Common myeloid progenitor, CD34-positive (primary cell): ENCODE measurements at regions not wholly inside any gene's neighbourhood (a gene's known extent, or its start where the extent isn't known, plus 50 kb on each side); places are given as distances from the start of the nearest gene placed in this dataset.

ENCODE experiments used
- CTCF ChIA-PET: fragments of 350-600 bp; sonication (Branson Sonifier 250); formaldehyde crosslinking; loops from one replicate; lab custom pipeline; 2021; ENCODE audit warnings: antibody characterized with exemption; lab: Charles Lee
- POLR2A ChIA-PET: fragments of 350-600 bp; sonication (Branson Sonifier 250); formaldehyde crosslinking; loops from one replicate; lab custom pipeline; 2021; ENCODE audit warnings: antibody characterized with exemption; lab: Charles Lee
- DNase-seq, 3 donors: peaks; one replicate each; pipeline versions ENCODE4 v3.0.0 to v3.0.0-alpha.2; 2013
- H3K27ac ChIP-seq, 2 experiments: 1 replicate in 1 of 2; 2 replicates in 1 of 2; pipeline ENCODE4 v1.7.0; 2013; ENCODE audit warnings: inconsistent platforms in 2 of 2, low read length in 2 of 2, mild to moderate bottlenecking in 2 of 2, low read depth in 1 of 2, moderate library complexity in 1 of 2; ENCODE audit not compliant: severe bottlenecking in 2 of 2, insufficient read depth in 1 of 2, poor library complexity in 1 of 2
- H3K27me3 ChIP-seq, 5 experiments: replicated peaks in 2 of 5; 1 replicate in 3 of 5; 2 replicates in 2 of 5; pipeline versions ENCODE4 v1.6.1 to v1.7.0; 2013; ENCODE audit warnings: low read length in 4 of 5, mild to moderate bottlenecking in 2 of 5, moderate library complexity in 2 of 5, inconsistent platforms in 1 of 5; ENCODE audit not compliant: insufficient read depth in 5 of 5, control insufficient read depth in 4 of 5
- H3K36me3 ChIP-seq, 4 experiments: 1 replicate in 2 of 4; 2 replicates in 2 of 4; pipeline versions ENCODE4 v1.6.1 to v1.7.0; 2013; ENCODE audit warnings: low read length in 3 of 4, control low read depth in 1 of 4, mild to moderate bottlenecking in 1 of 4; ENCODE audit not compliant: control insufficient read depth in 4 of 4, insufficient read depth in 4 of 4
- H3K4me1 ChIP-seq, 4 experiments: 1 replicate in 3 of 4; 2 replicates in 1 of 4; pipeline versions ENCODE4 v1.6.1 to v1.7.1; 2013; ENCODE audit warnings: low read length in 3 of 4, mild to moderate bottlenecking in 3 of 4, control low read depth in 1 of 4, inconsistent platforms in 1 of 4, moderate library complexity in 1 of 4; ENCODE audit not compliant: control insufficient read depth in 4 of 4, insufficient read depth in 4 of 4; ENCODE audit errors: control extremely low read depth in 1 of 4
- H3K4me3 ChIP-seq, 7 experiments: 1 replicate in 4 of 7; 2 replicates in 3 of 7; pipeline versions ENCODE4 v1.5.1 to v1.7.0; 2013; ENCODE audit warnings: mild to moderate bottlenecking in 7 of 7, low read length in 6 of 7, moderate library complexity in 6 of 7, inconsistent platforms in 2 of 7, low read depth in 2 of 7, control low read depth in 1 of 7; ENCODE audit not compliant: insufficient read depth in 4 of 7, control insufficient read depth in 1 of 7; ENCODE audit errors: extremely low read depth in 1 of 7
- H3K9me3 ChIP-seq, 5 experiments: 1 replicate in 4 of 5; 2 replicates in 1 of 5; pipeline versions ENCODE4 v1.6.1 to v1.7.1; 2013; ENCODE audit warnings: low read length in 4 of 5, mild to moderate bottlenecking in 2 of 5, inconsistent platforms in 1 of 5, low read depth in 1 of 5, moderate library complexity in 1 of 5; ENCODE audit not compliant: control insufficient read depth in 4 of 5, insufficient read depth in 2 of 5; ENCODE audit errors: control extremely low read depth in 1 of 5
- WGBS: methylation state at CpG from one replicate; pipeline ENCODE4 v1.1.5; 2013; ENCODE audit not compliant: insufficient coverage; 5-methylcytosine and 5-hydroxymethylcytosine counted together

GRCh38 chr4:107472265-107472948 is 247.6 kb downstream of the PAPSS1 start:
- no peak overlapping the region for H3K4me3 ChIP-seq
- no CpG with 5 or more reads among the region's 1 CpG for WGBS

GRCh38 chr4:107470173-107470572 is 249.9 kb downstream of the PAPSS1 start:
- Histone ChIP-seq H3K4me1 (no peaks in the 10 kb centered on the region), H3K36me3 (no peaks in the 10 kb centered on the region), H3K27ac (no peak overlapping the region), H3K4me3 (no peak overlapping the region), H3K9me3 (peaks cover 0 to 1% (median 0%) of the 10 kb centered on the region in 5 experiments), H3K27me3 (no peaks in the 10 kb centered on the region)
- WGBS, result 100% methylated on average over 2 of the region's 3 CpGs
- DNase-seq, result no peak
- CTCF ChIA-PET, result no interaction called here
- POLR2A ChIA-PET, result no interaction called here

More at GRCh38 chr4:107472265-107472948, 247.6 kb downstream of the PAPSS1 start:
- H3K27ac ChIP-seq, result no peak overlapping the region
- DNase-seq, result no peak
- peaks cover 0 to 1% (median 0%) of the 10 kb centered on the region in 5 experiments for H3K9me3 ChIP-seq
- H3K27me3 ChIP-seq, result no peaks in the 10 kb centered on the region
- no peaks in the 10 kb centered on the region for H3K36me3 ChIP-seq
- ChIA-PET POLR2A (no interaction called here), CTCF (no interaction called here)
- H3K4me1 ChIP-seq, result no peaks in the 10 kb centered on the region

- H3K27ac ChIP-seq, result no peak overlapping the region
- ChIA-PET POLR2A (no interaction called here), CTCF (no interaction called here)
- H3K9me3 ChIP-seq, result peaks cover 0 to 1% (median 0%) of the 10 kb centered on the region in 5 experiments
- no peaks in the 10 kb centered on the region for H3K36me3 ChIP-seq
- no peak overlapping the region for H3K4me3 ChIP-seq
- H3K27me3 ChIP-seq, result no peaks in the 10 kb centered on the region
- WGBS, result 100% methylated on average over 2 of the region's 3 CpGs
- no peak for DNase-seq
- no peaks in the 10 kb centered on the region for H3K4me1 ChIP-seq
Observed at GRCh38 chr4:107468812-107469211, 251.2 kb downstream of the PAPSS1 start.

- no peak for DNase-seq
- CTCF ChIA-PET, result no interaction called here
- no CpG with 5 or more reads among the region's 1 CpG for WGBS
Observed at GRCh38 chr4:107468156-107468555, 251.9 kb downstream of the PAPSS1 start.

GRCh38 chr4:107467461-107467860 is 252.6 kb downstream of the PAPSS1 start:
- DNase-seq, result no peak
- peaks cover 0 to 1% (median 0%) of the 10 kb centered on the region in 5 experiments for H3K9me3 ChIP-seq
- 93% methylated on average over 2 of the region's 3 CpGs for WGBS
- no peaks in the 10 kb centered on the region for H3K27me3 ChIP-seq
- H3K36me3 ChIP-seq, result no peaks in the 10 kb centered on the region
- ChIA-PET CTCF (no interaction called here), POLR2A (no interaction called here)
- no peak overlapping the region for H3K4me3 ChIP-seq
- H3K27ac ChIP-seq, result no peak overlapping the region
- no peaks in the 10 kb centered on the region for H3K4me1 ChIP-seq

More at GRCh38 chr4:107468156-107468555, 251.9 kb downstream of the PAPSS1 start:
- Histone ChIP-seq H3K27ac (no peak overlapping the region), H3K4me3 (no peak overlapping the region), H3K36me3 (no peaks in the 10 kb centered on the region), H3K9me3 (peaks cover 0 to 1% (median 0%) of the 10 kb centered on the region in 5 experiments), H3K27me3 (no peaks in the 10 kb centered on the region), H3K4me1 (no peaks in the 10 kb centered on the region)
- POLR2A ChIA-PET, result no interaction called here

- peaks cover 0 to 2% (median 0%) of the 10 kb centered on the region in 5 experiments for H3K9me3 ChIP-seq
- WGBS, result 67% methylated on average over 1 of the region's 2 CpGs
- ChIA-PET POLR2A (no interaction called here), CTCF (no interaction called here)
- no peak for DNase-seq
- H3K27ac ChIP-seq, result no peak overlapping the region
- peaks cover 0 to 3% (median 0%) of the 10 kb centered on the region in 5 experiments for H3K27me3 ChIP-seq
- H3K4me1 ChIP-seq, result no peaks in the 10 kb centered on the region
- H3K36me3 ChIP-seq, result no peaks in the 10 kb centered on the region
- no peak overlapping the region for H3K4me3 ChIP-seq
Observed at GRCh38 chr4:107458194-107458593, 261.8 kb downstream of the PAPSS1 start.

- H3K9me3 ChIP-seq, result no peaks in the 10 kb centered on the region
Observed at GRCh38 chr4:107453987-107454386, 266.0 kb downstream of the PAPSS1 start.

More at GRCh38 chr4:107453987-107454386, 266.0 kb downstream of the PAPSS1 start:
- peaks cover 0 to 5% (median 0%) of the 10 kb centered on the region in 4 experiments for H3K4me1 ChIP-seq
- H3K27ac ChIP-seq, result no peak overlapping the region
- no peaks in the 10 kb centered on the region for H3K36me3 ChIP-seq
- no peak overlapping the region for H3K4me3 ChIP-seq
- no CpG with 5 or more reads among the region's 2 CpGs for WGBS
- H3K27me3 ChIP-seq, result no peaks in the 10 kb centered on the region
- ChIA-PET CTCF (no interaction called here), POLR2A (no interaction called here)
- DNase-seq, result no peak
